K562 (cell line): ENCODE measurements at regions not wholly inside any gene's neighbourhood (a gene's known extent, or its start where the extent isn't known, plus 50 kb on each side); places are given as distances from the start of the nearest gene placed in this dataset.
A peak's percentile ranks its signal among the peaks of the same experiment; 100 is the strongest.

ENCODE experiments used
- ATAC-seq: fragments of 200-7000 bp; cut with Tn5 transposase; 3 replicates; pipeline ENCODE4 v1.9.1; 2020; ENCODE audit warnings: moderate library complexity
- BruUV-seq: library from RNA; stranded (reverse); fragments of 400-500 nt; replicated peaks from 2 replicates; lab custom pipeline; 2021; lab: Mats Ljungman, UMichigan
- CTCF ChIA-PET: fragments of 300-600 bp; formaldehyde crosslinking; extraction: SDS; loops from one replicate; lab custom pipeline; 2021; ENCODE audit warnings: low intra/inter-chr PET ratio; lab: Yijun Ruan, JAX
- POLR2A ChIA-PET: fragments of 300-600, 350-650 bp; sonication (Branson Sonifier 250); formaldehyde crosslinking; extraction: SDS; loops from one replicate; lab custom pipeline; 2021; ENCODE audit warnings: antibody characterized with exemption, inconsistent platforms; lab: Yijun Ruan, JAX
- DNase-seq, 4 experiments: peaks; one replicate each; pipeline versions ENCODE4 v3.0.0 to v3.0.0-alpha.2; 2011 to 2018; ENCODE audit warnings: low spot score in 3 of 4, mixed read lengths in 3 of 4; ENCODE audit errors: extremely low read depth in 1 of 4
- FAIRE-seq: peaks from 2 replicates; lab custom pipeline; 2011; peaks lifted over from hg19 to GRCh38; lab: Jason Lieb, UNC
- H2AFZ ChIP-seq: 2 replicates; pipeline ENCODE4 v1.6.0; 2011; ENCODE audit warnings: low read depth, low read length, control low read depth, inconsistent platforms
- H3K27ac ChIP-seq: fragments of 200-600 bp; 3 replicates; pipeline ENCODE4 v1.8.0; 2011; ENCODE audit warnings: low read depth, mild to moderate bottlenecking, control low read depth, inconsistent platforms, low read length, moderate library complexity, mixed read lengths; ENCODE audit errors: extremely low read depth
- H3K27me3 ChIP-seq, 2 experiments: fragments of 300-600 bp in 1 of 2; 2 replicates in 1 of 2; 3 replicates in 1 of 2; pipeline versions ENCODE4 v1.6.0 to v1.8.0; 2011; ENCODE audit warnings: inconsistent platforms in 2 of 2, low read length in 2 of 2, mild to moderate bottlenecking in 1 of 2, mixed read lengths in 1 of 2, moderate library complexity in 1 of 2; ENCODE audit not compliant: control insufficient read depth in 2 of 2, insufficient read depth in 2 of 2
- H3K36me3 ChIP-seq: fragments of 300-600 bp; 3 replicates; pipeline ENCODE4 v1.8.0; 2011; ENCODE audit warnings: mild to moderate bottlenecking, low read length, inconsistent platforms; ENCODE audit not compliant: control insufficient read depth, insufficient read depth
- H3K4me1 ChIP-seq, 2 experiments: fragments of 200-600 bp in 1 of 2; replicated peaks in 1 of 2; 2 replicates in 1 of 2; 3 replicates in 1 of 2; pipeline versions ENCODE4 v1.5.1 to v1.8.0; 2011; ENCODE audit warnings: inconsistent platforms in 2 of 2, low read length in 2 of 2, mild to moderate bottlenecking in 1 of 2, mixed read lengths in 1 of 2, moderate library complexity in 1 of 2; ENCODE audit not compliant: control insufficient read depth in 2 of 2, insufficient read depth in 2 of 2
- H3K4me2 ChIP-seq: 2 replicates; pipeline ENCODE4 v1.6.1; 2011; ENCODE audit warnings: low read length, control low read depth, inconsistent platforms, mixed read lengths; ENCODE audit not compliant: insufficient read depth
- H3K4me3 ChIP-seq: fragments of 200-600 bp; sonication (generic), shearing (Covaris generic); 2 replicates; pipeline ENCODE4 v1.5.1; 2016; ENCODE audit warnings: control low read depth, inconsistent platforms
- H3K79me2 ChIP-seq: fragments of 200-600 bp; 3 replicates; pipeline ENCODE4 v1.8.0; 2011; ENCODE audit warnings: low read length, inconsistent platforms; ENCODE audit not compliant: control insufficient read depth, insufficient read depth
- H3K9ac ChIP-seq, 2 experiments: 2 replicates each; pipeline versions ENCODE4 v1.6.0 to v1.6.1; 2011; ENCODE audit warnings: low read depth in 2 of 2, low read length in 2 of 2, control low read depth in 1 of 2, inconsistent platforms in 1 of 2, mild to moderate bottlenecking in 1 of 2, mixed read lengths in 1 of 2; ENCODE audit not compliant: insufficient read depth in 1 of 2
- H3K9me1 ChIP-seq: one replicate; pipeline ENCODE4 v1.6.0; 2011; ENCODE audit warnings: inconsistent platforms, mild to moderate bottlenecking, low read length, moderate library complexity; ENCODE audit not compliant: control insufficient read depth, insufficient read depth
- H3K9me3 ChIP-seq: replicated peaks from 2 replicates; pipeline ENCODE4 v1.5.1; 2011; ENCODE audit warnings: low read depth, low read length, inconsistent platforms; ENCODE audit not compliant: control insufficient read depth, insufficient read depth
- H4K20me1 ChIP-seq: replicated peaks from 2 replicates; pipeline ENCODE4 v1.6.1; 2011; ENCODE audit warnings: low read length, inconsistent platforms, mixed read lengths; ENCODE audit not compliant: control insufficient read depth, insufficient read depth
- ARID2 ChIP-seq: fragments of 450-650 bp; IDR thresholded peaks from 2 replicates; pipeline ENCODE4 v1.6.1; 2017; ENCODE audit warnings: antibody characterized with exemption, mild to moderate bottlenecking
- CBX8 ChIP-seq: fragments of 200-600 bp; sonication (generic); IDR thresholded peaks from 2 replicates; pipeline ENCODE4 v1.6.1; 2012; ENCODE audit warnings: borderline replicate concordance, mixed run types, low read depth, mild to moderate bottlenecking, moderate library complexity, mixed read lengths, low read length, control low read depth, inconsistent platforms; ENCODE audit not compliant: poor library complexity, severe bottlenecking; ENCODE audit errors: extremely low read depth
- HMGN3 ChIP-seq: IDR thresholded peaks from 2 replicates; pipeline ENCODE4 v1.6.1; 2011; ENCODE audit warnings: borderline replicate concordance, low read depth, mild to moderate bottlenecking, mixed read lengths, low read length; ENCODE audit not compliant: insufficient read length; ENCODE audit errors: extremely low read depth
- KLF13 ChIP-seq: fragments of 450-650 bp; IDR thresholded peaks from 2 replicates; pipeline ENCODE4 v1.6.1; 2016; ENCODE audit warnings: missing genetic modification characterization, low read depth, mild to moderate bottlenecking, missing compliant biosample characterization, moderate library complexity, borderline replicate concordance
- MAZ ChIP-seq, 2 experiments: fragments of 450-650 bp in 1 of 2; sonication (generic) in 1 of 2; formaldehyde crosslinking; IDR thresholded peaks in 1 of 2; conservative IDR thresholded peaks in 1 of 2; 2 replicates each; pipeline versions ENCODE4 v1.4.0 to v1.5.0; 2020; ENCODE audit warnings: mild to moderate bottlenecking in 1 of 2, missing genetic modification reagents in 1 of 2
- NCOA4 ChIP-seq: fragments of 450-650 bp; IDR thresholded peaks from 2 replicates; pipeline ENCODE4 v1.6.1; 2018; ENCODE audit warnings: mild to moderate bottlenecking; ENCODE audit not compliant: partially characterized antibody
- NFXL1 ChIP-seq: fragments of 450-650 bp; formaldehyde crosslinking; IDR thresholded peaks from 2 replicates; pipeline ENCODE4 v1.4.0; 2021; ENCODE audit warnings: mild to moderate bottlenecking
- RBBP5 ChIP-seq: fragments of 200-600 bp; sonication (generic); IDR thresholded peaks from 2 replicates; pipeline ENCODE4 v1.6.1; 2012; ENCODE audit warnings: borderline replicate concordance, mild to moderate bottlenecking, low read length, control low read depth, inconsistent platforms; ENCODE audit not compliant: insufficient read depth, poor library complexity, severe bottlenecking
- RBM25 ChIP-seq: fragments of 200-400 bp; formaldehyde crosslinking; IDR thresholded peaks from 2 replicates; pipeline ENCODE4 v1.6.1; 2018; ENCODE audit warnings: low read length, low read depth, moderate library complexity; ENCODE audit not compliant: severe bottlenecking
- SAFB ChIP-seq: fragments of 200-400 bp; formaldehyde crosslinking; IDR thresholded peaks from 2 replicates; pipeline ENCODE4 v1.6.1; 2017; ENCODE audit warnings: low read depth, low read length, borderline replicate concordance
- STAT5A ChIP-seq: IDR thresholded peaks from 2 replicates; pipeline ENCODE4 v1.6.1; 2012; ENCODE audit warnings: low read length, inconsistent platforms, borderline replicate concordance
- SUPT5H ChIP-seq: fragments of 450-650 bp; IDR thresholded peaks from 2 replicates; pipeline ENCODE4 v1.6.1; 2016
- XRCC4 ChIP-seq: IDR thresholded peaks from one replicate; pipeline ENCODE4 v1.6.1; 2011; ENCODE audit not compliant: insufficient read depth, insufficient read length; ENCODE audit errors: extremely low read depth
- ZNF311 ChIP-seq: fragments of 250-450 bp; sonication (Bioruptor Pico); IDR thresholded peaks from 2 replicates; pipeline ENCODE4 v1.4.0; 2020; ENCODE audit warnings: mild to moderate bottlenecking, moderate library complexity
- ZNF584 ChIP-seq: fragments of 200-800 bp; sonication (Bioruptor generic); IDR thresholded peaks from 2 replicates; pipeline ENCODE4 v1.6.1; 2016; ENCODE audit warnings: low read depth, mild to moderate bottlenecking, missing genetic modification characterization, missing compliant biosample characterization
- WGBS: fragments of 100-300 bp; shearing (Covaris generic); methylation state at CpG from one replicate; pipeline ENCODE4 v1.1.6; 2016; ENCODE audit warnings: low coverage, mixed read lengths; ENCODE audit not compliant: insufficient coverage; ENCODE audit errors: missing lambda C conversion rate; 5-methylcytosine and 5-hydroxymethylcytosine counted together
- in situ Hi-C: fragments of 300-500 bp; cut with MboI; formaldehyde crosslinking; loops from 4 replicates; pipeline ENCODE4 v1.15.0; 2018; ENCODE audit warnings: inconsistent platforms, mixed read lengths
- intact Hi-C: fragments of 100-400 bp; cut with micrococcal nuclease; formaldehyde crosslinking; loops from 2 replicates; pipeline ENCODE4 v1.14.2; 2022

GRCh38 chr10:33739031-33739430 lies 404.6 kb upstream of the NRP1 start:
- in situ Hi-C loops (no loop called here), intact Hi-C loops (no loop called here)
- DNase-seq = no peak
- POLR2A ChIA-PET = no interaction called here
- FAIRE-seq = no peak
- H4K20me1 ChIP-seq = no peaks in the 10 kb centered on the region
- no peaks in the 10 kb centered on the region for H3K9me1 ChIP-seq
- no peaks in the 10 kb centered on the region for H3K9me3 ChIP-seq
- no peak for ATAC-seq
- CTCF ChIA-PET = no interaction called here
- no peak overlapping the region for H3K27ac ChIP-seq
- BruUV-seq = no TSS peak
- H3K4me2 ChIP-seq = no peak overlapping the region
- H3K79me2 ChIP-seq = no peaks in the 10 kb centered on the region
- H2AFZ ChIP-seq = no peak overlapping the region
- no peak overlapping the region for H3K4me3 ChIP-seq
- H3K27me3 ChIP-seq = no peaks in the 10 kb centered on the region
- H3K9ac ChIP-seq = no peak overlapping the region
- TF ChIP-seq NCOA4 (no peak), NFXL1 (no peak), KLF13 (tag) (no peak), ZNF311 (no peak), RBM25 (peak; percentile 49)
- H3K4me1 ChIP-seq = no peaks in the 10 kb centered on the region
- H3K36me3 ChIP-seq = no peaks in the 10 kb centered on the region

GRCh38 chr10:33735464-33735923 lies 401.0 kb upstream of the NRP1 start:
- no peak overlapping the region for H3K4me3 ChIP-seq
- no peak overlapping the region for H2AFZ ChIP-seq
- no peak overlapping the region for H3K9ac ChIP-seq
- H3K9me3 ChIP-seq = no peaks in the 10 kb centered on the region
- WGBS = 0% methylated on average over 2 of the region's 2 CpGs
- POLR2A ChIA-PET = no interaction called here
- no peak for TF ChIP-seq MAZ (CRISPR knock-in tag; conservative IDR thresholded peaks at IDR 0.05 in 1 of 2, IDR thresholded peaks at IDR 0.05 in 1 of 2)
- TF ChIP-seq SAFB = no peak
- no peak for TF ChIP-seq SUPT5H
- no peak for TF ChIP-seq XRCC4
- TF ChIP-seq ARID2 = no peak
- no peak for TF ChIP-seq RBBP5
- TF ChIP-seq HMGN3 = no peak
- no peak for TF ChIP-seq CBX8
- TF ChIP-seq ZNF584 (CRISPR knock-in tag) = no peak
- no peak for TF ChIP-seq STAT5A
- TF ChIP-seq, all 486 proteins: peak for 0
- Histone ChIP-seq H3K36me3 (no peaks in the 10 kb centered on the region), H4K20me1 (no peaks in the 10 kb centered on the region; the same call in 1 of the 2 replicates), H3K4me2 (no peak overlapping the region), H3K79me2 (no peaks in the 10 kb centered on the region), H3K27ac (no peak overlapping the region), H3K4me1 (no peaks in the 10 kb centered on the region), H3K9me1 (no peaks in the 10 kb centered on the region), H3K27me3 (no peaks in the 10 kb centered on the region)
- DNase-seq (no peak), FAIRE-seq (no peak), ATAC-seq (no peak)
- no TSS peak for BruUV-seq
- intact Hi-C loops = no loop called here
- CTCF ChIA-PET = no interaction called here
- in situ Hi-C loops = no loop called here
